SU-DHL-6 (cell line): ENCODE measurements at regions not wholly inside any gene's neighbourhood (a gene's known extent, or its start where the extent isn't known, plus 50 kb on each side); places are given as distances from the start of the nearest gene placed in this dataset.

ENCODE experiments used
- EZH2phosphoT487 ChIP-seq: fragments of 200-600 bp; sonication (generic), shearing (Covaris generic); conservative IDR thresholded peaks from 2 replicates; pipeline ENCODE4 v1.6.1; 2018; ENCODE audit warnings: mild to moderate bottlenecking, antibody characterized with exemption, low read length, moderate library complexity, mixed read lengths
- TF ChIP-seq, protein P1 (sequence below): fragments of 200-600 bp; sonication (generic); IDR thresholded peaks from one replicate; pipeline ENCODE4 v1.5.1; 2017; ENCODE audit warnings: antibody characterized with exemption, mild to moderate bottlenecking, low read length, moderate library complexity; ENCODE audit not compliant: insufficient read depth, poor library complexity, severe bottlenecking

DNA sequence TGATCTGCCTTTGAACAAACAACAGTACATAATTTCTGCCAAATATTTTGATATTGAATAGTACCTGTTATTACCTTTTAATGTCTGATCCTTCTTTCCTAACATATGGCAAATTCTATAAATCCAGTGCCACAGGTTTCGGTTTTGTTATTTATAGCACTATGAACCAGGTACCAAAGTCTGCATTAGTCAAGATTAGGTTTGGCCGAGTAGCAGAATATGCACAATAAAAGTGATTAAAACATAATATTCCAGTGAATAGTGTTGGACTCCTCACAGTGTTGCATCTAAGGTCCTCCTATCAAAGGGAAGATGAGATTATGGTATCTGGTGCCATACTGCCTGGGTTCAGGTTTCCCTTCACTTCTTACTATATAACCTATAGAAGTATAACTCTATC lies 599.0 kb downstream of the ZPLD1 start:
- TF ChIP-seq, protein P1, sequence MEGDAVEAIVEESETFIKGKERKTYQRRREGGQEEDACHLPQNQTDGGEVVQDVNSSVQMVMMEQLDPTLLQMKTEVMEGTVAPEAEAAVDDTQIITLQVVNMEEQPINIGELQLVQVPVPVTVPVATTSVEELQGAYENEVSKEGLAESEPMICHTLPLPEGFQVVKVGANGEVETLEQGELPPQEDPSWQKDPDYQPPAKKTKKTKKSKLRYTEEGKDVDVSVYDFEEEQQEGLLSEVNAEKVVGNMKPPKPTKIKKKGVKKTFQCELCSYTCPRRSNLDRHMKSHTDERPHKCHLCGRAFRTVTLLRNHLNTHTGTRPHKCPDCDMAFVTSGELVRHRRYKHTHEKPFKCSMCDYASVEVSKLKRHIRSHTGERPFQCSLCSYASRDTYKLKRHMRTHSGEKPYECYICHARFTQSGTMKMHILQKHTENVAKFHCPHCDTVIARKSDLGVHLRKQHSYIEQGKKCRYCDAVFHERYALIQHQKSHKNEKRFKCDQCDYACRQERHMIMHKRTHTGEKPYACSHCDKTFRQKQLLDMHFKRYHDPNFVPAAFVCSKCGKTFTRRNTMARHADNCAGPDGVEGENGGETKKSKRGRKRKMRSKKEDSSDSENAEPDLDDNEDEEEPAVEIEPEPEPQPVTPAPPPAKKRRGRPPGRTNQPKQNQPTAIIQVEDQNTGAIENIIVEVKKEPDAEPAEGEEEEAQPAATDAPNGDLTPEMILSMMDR, result no peak
- no peak for TF ChIP-seq EZH2phosphoT487
